Erythroblast (primary cell): ENCODE measurements at regions not wholly inside any gene's neighbourhood (a gene's known extent, or its start where the extent isn't known, plus 50 kb on each side); places are given as distances from the start of the nearest gene placed in this dataset.

Experiments
- GATA1 ChIP-seq: IDR thresholded peaks from 2 replicates; pipeline ENCODE4 v1.6.1; 2011; ENCODE audit warnings: low read depth, mild to moderate bottlenecking, control low read depth, low read length, moderate library complexity
- POLR2A ChIP-seq: IDR thresholded peaks from 2 replicates; pipeline ENCODE4 v1.6.1; 2011; ENCODE audit warnings: mild to moderate bottlenecking, low read length

- TF ChIP-seq POLR2A (no peak), GATA1 (no peak)
Observed at GRCh38 chr13:80126389-80127068, 214.4 kb downstream of the SPRY2 start.
